Pancreas (tissue), 10 donors: ENCODE measurements at regions not wholly inside any gene's neighbourhood (a gene's known extent, or its start where the extent isn't known, plus 50 kb on each side); places are given as distances from the start of the nearest gene placed in this dataset.
A peak's percentile ranks its signal among the peaks of the same experiment; 100 is the strongest.
"Not testable (repeated sequence)": the region's sequence is repeated elsewhere in the genome, so short reads cannot be mapped to it uniquely, and the experiment has no call there.

Experiments used
- ATAC-seq, 4 donors: fragments of 200-7000 bp; cut with Tn5 transposase; one replicate each; pipeline versions ENCODE4 v1.8.0 to v1.9.1; 2020; ENCODE audit warnings: mild to moderate bottlenecking in 4 of 4, moderate library complexity in 4 of 4
- DNase-seq, 6 donors: peaks; one replicate each; pipeline ENCODE4 v3.0.0-alpha.2; 2020
- FAIRE-seq: peaks from 2 replicates; lab custom pipeline; 2012; peaks lifted over from hg19 to GRCh38; lab: Jason Lieb, UNC
- H3K27ac ChIP-seq, 4 donors: fragments of 200-600 bp; sonication (generic); 1 replicate in 3 of 4; 2 replicates in 1 of 4; pipeline versions ENCODE4 v1.5.0 to v1.8.0; 2020
- H3K27me3 ChIP-seq, 4 donors: fragments of 200-600 bp; one replicate each; pipeline ENCODE4 v1.8.0; 2021
- H3K36me3 ChIP-seq, 3 donors: fragments of 200-600 bp; sonication (generic) in 1 of 3; one replicate each; pipeline versions ENCODE4 v1.5.0 to v1.8.0; 2020 to 2021
- H3K4me1 ChIP-seq, 3 donors: fragments of 200-600 bp; one replicate each; pipeline ENCODE4 v1.8.0; 2021
- H3K4me3 ChIP-seq, 4 donors: fragments of 200-600 bp; sonication (generic) in 2 of 4; one replicate each; pipeline versions ENCODE4 v1.5.0 to v1.8.0; 2020 to 2021
- H3K9me3 ChIP-seq, 4 donors: fragments of 200-600 bp; one replicate each; pipeline ENCODE4 v1.8.0; 2021
- WGBS, 2 donors: extraction: QIAGEN DNeasy Blood & Tissue Kit; methylation state at CpG; one replicate each; pipeline ENCODE4 v1.1.7; 2013; 5-methylcytosine and 5-hydroxymethylcytosine counted together
- intact Hi-C, 3 donors: fragments of 100-400 bp; cut with DNase I; formaldehyde crosslinking; loops; one replicate each; pipeline versions ENCODE4 v1.11.1 to v1.14.2; 2022
- TF ChIP-seq, protein P1 (sequence below), 4 donors: fragments of 200-600 bp; sonication (generic) in 3 of 4; IDR thresholded peaks; one replicate each; pipeline versions ENCODE4 v1.5.0 to v1.8.0; 2021; ENCODE audit warnings: antibody characterized with exemption in 4 of 4
- donor health status: healthy with polysubstance abuse.
- donor health status: DM: no; HTN: no; CAD: no; lungs with moderate emphysema.
- donor health status: DM: no; HTN: no; CAD: no.
- donor health status: control.
- donor health status: control.
- donor health status: Bipolar disorder and iron deficiency.
- donor health status: DM: yes; HTN: yes; CAD: no.
- donor health status: DM: no; HTN: no; CAD: no.
- donor health status: DM: no; HTN: no; CAD: no.
- donor health status: DM: yes; HTN: yes; CAD: no.

DNA sequence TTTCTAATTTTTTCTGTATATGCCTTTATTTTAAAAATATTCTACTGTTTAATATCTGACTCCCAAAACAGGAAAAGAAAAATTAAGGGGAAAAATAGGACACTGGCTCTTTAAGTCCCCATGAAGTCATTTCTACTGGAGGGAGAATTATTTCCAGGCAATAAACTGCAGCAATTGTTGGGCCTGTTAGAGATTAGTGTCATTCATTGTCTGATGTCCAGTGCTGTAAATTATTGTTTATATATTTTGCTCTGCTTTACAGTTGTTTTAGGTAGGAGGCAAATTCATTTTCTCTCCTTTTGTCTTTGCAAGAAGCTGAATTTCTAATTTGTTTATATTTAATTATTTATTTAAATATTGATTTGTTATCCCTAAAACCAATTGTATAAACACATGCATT, 906.0 kb upstream of the CDH10 start:
- no peaks in the 10 kb centered on the region for H3K27me3 ChIP-seq
- DNase-seq (no peak), FAIRE-seq (no peak), ATAC-seq (no peak)
- TF ChIP-seq, protein P1, sequence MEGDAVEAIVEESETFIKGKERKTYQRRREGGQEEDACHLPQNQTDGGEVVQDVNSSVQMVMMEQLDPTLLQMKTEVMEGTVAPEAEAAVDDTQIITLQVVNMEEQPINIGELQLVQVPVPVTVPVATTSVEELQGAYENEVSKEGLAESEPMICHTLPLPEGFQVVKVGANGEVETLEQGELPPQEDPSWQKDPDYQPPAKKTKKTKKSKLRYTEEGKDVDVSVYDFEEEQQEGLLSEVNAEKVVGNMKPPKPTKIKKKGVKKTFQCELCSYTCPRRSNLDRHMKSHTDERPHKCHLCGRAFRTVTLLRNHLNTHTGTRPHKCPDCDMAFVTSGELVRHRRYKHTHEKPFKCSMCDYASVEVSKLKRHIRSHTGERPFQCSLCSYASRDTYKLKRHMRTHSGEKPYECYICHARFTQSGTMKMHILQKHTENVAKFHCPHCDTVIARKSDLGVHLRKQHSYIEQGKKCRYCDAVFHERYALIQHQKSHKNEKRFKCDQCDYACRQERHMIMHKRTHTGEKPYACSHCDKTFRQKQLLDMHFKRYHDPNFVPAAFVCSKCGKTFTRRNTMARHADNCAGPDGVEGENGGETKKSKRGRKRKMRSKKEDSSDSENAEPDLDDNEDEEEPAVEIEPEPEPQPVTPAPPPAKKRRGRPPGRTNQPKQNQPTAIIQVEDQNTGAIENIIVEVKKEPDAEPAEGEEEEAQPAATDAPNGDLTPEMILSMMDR (IDR thresholded peaks at IDR 0.05), result no peak
- H3K36me3 ChIP-seq, result no peaks in the 10 kb centered on the region
- no peak overlapping the region for H3K27ac ChIP-seq
- intact Hi-C loops, result no loop called here
- no peaks in the 10 kb centered on the region for H3K4me1 ChIP-seq
- H3K9me3 ChIP-seq, result no peaks in the 10 kb centered on the region
- H3K4me3 ChIP-seq, result no peak overlapping the region

DNA sequence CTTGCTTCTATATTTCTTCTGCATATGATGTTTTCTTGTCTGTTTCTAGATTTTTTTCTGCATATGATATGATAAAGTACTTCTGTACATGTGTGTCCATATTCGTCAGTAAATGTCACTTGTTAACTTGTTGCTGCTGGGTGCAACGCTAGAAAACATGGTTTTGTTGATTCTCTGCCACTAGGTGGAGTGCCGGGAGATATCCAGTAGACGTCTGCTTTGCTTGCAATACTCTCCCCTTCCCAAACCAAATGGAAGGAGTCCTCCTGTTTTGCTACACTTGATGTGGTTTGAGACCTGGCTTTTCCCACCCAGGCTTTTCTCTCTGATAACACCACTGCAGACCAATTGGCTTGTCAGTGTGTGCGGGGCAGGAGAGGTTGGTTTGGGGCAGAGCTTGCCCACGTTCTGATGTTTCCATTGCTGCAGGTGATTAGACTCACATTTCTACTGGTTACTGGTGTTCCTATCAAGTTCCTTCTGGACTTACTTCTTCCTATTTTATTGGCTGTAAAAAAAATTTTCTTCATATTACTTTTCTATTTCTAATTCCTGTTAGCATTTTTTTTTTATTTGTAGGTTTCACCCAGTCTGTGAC, 900.0 kb upstream of the CDH10 start:
- Histone ChIP-seq H3K9me3 (no peaks in the 10 kb centered on the region), H3K27ac (no peak overlapping the region), H3K4me3 (no peak overlapping the region), H3K4me1 (no peaks in the 10 kb centered on the region), H3K36me3 (no peaks in the 10 kb centered on the region), H3K27me3 (no peaks in the 10 kb centered on the region)
- FAIRE-seq (no peak), ATAC-seq (peak in 3 of 4 donors; percentile 54 to 60 (median 59)), DNase-seq (peak in 1 of 6 donors; percentile 19)
- TF ChIP-seq, protein P1 (IDR thresholded peaks at IDR 0.05), result peak in 3 of 4 donors; percentile 4 to 23 (median 17)
- 16 to 25% methylated on average over 6 of the region's 6 CpGs for WGBS, 2 donors
- intact Hi-C loops, result no loop called here

DNA sequence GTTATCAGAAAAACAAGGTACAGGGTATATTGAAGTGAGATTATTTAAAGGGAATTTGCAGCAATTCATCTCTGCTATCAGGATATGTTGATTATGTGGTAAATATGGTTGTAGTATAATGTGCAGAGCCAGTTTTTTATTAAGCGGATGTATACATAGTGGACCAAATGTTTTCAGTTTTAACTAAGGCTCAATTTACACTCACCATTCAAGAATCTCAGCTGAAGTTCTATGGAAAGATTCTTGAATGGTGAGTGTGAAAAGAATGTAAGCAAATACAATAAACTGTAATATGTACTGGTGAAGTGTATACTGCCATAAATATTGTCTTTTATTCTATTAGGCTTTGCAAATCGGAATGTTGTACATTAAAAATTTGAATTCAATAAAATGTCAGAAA, 895.9 kb upstream of the CDH10 start:
- Histone ChIP-seq H3K36me3 (no peaks in the 10 kb centered on the region), H3K9me3 (no peaks in the 10 kb centered on the region), H3K4me3 (no peak overlapping the region), H3K27ac (no peak overlapping the region), H3K4me1 (no peaks in the 10 kb centered on the region), H3K27me3 (no peaks in the 10 kb centered on the region)
- DNase-seq, result no peak
- FAIRE-seq, result no peak
- ATAC-seq, result no peak
- 49 to 65% methylated on average over 2 of the region's 2 CpGs for whole genome bisulfite sequencing, 2 donors
- TF ChIP-seq, protein P1 (IDR thresholded peaks at IDR 0.05), result no peak
- intact Hi-C loops, result no loop called here

DNA sequence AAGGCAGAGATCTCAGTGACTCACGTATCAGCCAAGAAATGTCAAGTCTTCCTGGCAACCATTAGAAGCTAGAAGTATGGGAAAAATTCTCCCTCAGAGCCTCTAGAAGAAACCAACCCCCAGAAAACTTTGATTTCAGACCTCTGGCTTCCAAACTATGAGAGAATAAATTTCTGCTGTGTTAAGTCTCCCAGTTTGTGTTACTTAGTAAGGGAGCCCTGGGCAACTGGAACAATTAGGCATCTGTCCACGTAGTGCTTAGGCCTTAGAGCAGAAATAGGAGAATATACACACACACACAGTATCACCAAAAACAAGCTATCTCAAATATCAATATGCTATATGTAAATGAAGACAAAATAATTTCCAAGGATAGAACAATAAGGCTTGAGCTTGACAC, 894.8 kb upstream of the CDH10 start:
- no peaks in the 10 kb centered on the region for H3K27me3 ChIP-seq
- WGBS, 2 donors, result 38 to 42% methylated on average over 2 of the region's 2 CpGs
- no peak overlapping the region for H3K4me3 ChIP-seq
- FAIRE-seq (no peak), DNase-seq (no peak), ATAC-seq (no peak)
- no peaks in the 10 kb centered on the region for H3K36me3 ChIP-seq
- no peaks in the 10 kb centered on the region for H3K4me1 ChIP-seq
- intact Hi-C loops, result no loop called here
- H3K9me3 ChIP-seq, result no peaks in the 10 kb centered on the region
- H3K27ac ChIP-seq, result no peak overlapping the region
- TF ChIP-seq, protein P1 (IDR thresholded peaks at IDR 0.05), result no peak

DNA sequence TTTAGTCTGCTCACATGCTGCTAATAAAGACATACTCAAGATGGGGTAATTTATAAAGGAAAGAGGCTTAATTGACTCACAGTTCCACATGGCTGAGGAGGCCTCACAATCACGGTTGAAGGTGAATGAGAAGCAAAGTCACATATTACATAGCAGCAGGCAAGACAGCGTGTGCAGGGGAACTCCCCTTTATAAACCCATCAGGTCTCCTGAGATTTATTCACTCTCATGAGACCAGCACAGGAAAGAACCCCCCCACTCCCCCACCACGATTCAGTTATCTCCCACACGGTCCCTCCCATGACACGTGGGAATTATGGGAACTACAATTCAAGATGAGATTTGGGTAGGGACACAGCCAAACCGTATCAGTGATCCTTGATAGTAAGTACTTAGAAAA, 891.7 kb upstream of the CDH10 start:
- not testable (repeated sequence) for ATAC-seq

More for the DNA sequence above, 891.7 kb upstream of the CDH10 start:
- H3K4me3 ChIP-seq, FAIRE-seq, H3K4me1 ChIP-seq, DNase-seq, intact Hi-C loops, H3K36me3 ChIP-seq, H3K27me3 ChIP-seq, H3K27ac ChIP-seq, H3K9me3 ChIP-seq: not testable (repeated sequence)
- 48 to 63% methylated on average over 6 of the region's 6 CpGs for WGBS, 2 donors
